HT1080 (cell line): ENCODE measurements at regions not wholly inside any gene's neighbourhood (a gene's known extent, or its start where the extent isn't known, plus 50 kb on each side); places are given as distances from the start of the nearest gene placed in this dataset.
"Not testable (repeated sequence)": the region's sequence is repeated elsewhere in the genome, so short reads cannot be mapped to it uniquely, and the experiment has no call there.

Experiments used
- DNase-seq: peaks from one replicate; pipeline ENCODE4 v3.0.0-alpha.2; 2015; ENCODE audit warnings: low read depth

DNA sequence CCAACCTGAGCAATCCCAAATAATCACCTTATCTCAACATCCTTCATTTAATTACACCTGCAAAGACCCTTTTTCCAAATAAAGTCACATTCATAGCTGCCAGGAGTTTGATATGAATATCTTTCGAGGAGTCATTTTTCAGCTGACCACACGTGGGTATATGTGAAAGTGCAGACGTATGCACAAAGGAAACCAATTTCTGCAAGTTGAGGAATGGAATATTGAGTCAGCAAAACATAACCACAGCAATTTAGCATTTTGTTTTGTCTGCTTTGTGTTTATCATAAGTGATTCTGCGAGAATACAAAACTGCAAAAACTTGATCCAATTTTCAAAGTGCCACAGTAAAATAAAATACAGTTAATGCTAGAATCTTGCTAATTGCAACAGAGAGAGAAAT lies 295.9 kb downstream of the SUCLA2 start:
- DNase-seq = no peak

DNA sequence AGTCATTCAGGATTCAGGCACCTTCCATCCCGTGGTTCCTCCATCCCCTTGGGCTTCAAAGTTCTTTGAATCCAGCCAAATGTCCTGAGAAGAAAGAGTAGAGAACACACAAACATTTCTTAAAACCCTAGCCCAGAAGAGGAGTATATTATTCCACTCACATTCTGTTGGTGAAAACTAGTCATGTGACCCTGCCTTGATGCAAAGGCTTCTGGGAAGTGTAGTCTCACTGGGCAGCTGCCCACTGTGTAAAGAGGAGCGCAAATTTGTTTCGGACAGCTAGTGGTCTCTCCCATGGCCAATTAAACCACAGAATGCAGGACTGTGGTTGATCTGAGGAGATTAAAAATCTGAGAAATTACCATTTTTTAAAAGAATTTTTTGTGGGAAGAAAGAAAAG lies 304.4 kb downstream of the SUCLA2 start:
- no peak for DNase-seq

DNA sequence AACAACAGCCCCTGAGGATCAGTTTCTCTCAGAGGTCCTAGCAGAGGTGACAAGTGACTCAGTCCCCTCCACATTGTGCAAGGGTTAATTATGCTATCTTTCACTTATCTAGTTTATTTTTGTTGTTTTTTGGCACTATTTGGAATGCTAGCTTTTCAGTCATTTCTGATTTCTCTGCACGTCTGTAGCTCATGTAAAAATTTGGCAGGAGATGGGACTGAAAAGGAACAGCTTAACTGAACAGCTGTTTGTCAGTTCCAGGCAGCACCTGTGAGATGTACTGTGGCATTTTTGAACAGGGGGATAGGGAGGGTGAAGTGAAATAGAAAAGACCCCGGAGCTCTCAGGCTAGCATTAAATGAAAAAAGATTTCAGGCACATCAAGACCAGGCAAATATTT lies 313.5 kb downstream of the SUCLA2 start:
- no peak for DNase-seq

DNA sequence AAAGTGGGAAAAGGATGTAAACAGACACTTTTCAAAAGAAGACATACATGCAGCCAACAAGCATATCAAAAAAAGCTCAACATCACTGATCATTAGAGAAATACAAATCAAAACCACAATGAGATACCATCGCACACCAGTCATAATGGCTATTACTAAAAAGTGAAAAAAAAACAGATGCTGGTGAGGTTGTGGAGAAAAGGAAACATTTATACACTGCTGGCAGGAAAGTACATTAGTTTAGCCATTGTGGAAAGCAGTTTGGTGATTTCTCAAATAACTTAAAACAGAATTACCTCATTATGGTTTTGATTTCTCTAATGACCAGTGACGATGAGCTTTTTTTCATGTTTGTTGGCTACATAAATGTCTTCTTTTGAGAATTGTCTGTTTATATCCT lies 315.9 kb downstream of the SUCLA2 start:
- not testable (repeated sequence) for DNase-seq

DNA sequence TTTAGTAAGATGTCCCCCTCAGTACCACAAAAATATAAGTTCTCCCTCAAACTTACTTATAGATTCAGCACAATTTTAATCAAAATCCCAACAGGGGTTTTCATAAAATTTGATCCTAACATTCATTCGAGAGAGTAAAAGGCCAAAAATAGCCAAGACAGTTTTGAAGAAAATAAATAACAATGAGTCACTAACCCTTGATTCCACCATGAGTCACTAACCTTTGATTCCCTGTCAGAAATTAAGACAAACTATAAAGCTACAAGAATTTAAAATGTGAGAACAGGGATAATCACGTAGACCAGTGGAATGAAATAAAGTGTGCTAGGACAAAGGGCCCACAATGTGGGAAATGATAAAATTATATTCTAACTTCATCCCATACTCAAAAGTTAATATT lies 320.3 kb downstream of the SUCLA2 start:
- DNase-seq = peak; percentile 72

DNA sequence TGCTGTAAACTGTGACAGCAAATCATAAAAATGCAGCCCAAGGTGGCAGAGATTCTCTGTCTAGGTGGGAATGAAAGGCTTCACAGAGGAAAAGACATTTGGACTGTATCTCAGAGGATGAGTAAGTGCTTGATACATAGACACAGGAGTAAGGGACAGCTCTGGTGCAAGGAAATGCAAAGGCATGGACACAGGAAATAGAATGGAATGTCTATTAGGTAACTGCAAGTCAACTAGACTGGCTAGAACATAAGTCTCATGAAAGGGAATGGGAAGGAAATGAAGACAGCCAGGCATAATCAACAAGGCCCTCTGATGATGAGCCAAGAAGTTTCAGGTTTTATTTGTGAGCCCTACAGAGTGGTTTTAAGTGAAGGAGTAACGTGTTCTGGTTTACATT lies 321.7 kb downstream of the SUCLA2 start:
- peak; percentile 80 for DNase-seq

DNA sequence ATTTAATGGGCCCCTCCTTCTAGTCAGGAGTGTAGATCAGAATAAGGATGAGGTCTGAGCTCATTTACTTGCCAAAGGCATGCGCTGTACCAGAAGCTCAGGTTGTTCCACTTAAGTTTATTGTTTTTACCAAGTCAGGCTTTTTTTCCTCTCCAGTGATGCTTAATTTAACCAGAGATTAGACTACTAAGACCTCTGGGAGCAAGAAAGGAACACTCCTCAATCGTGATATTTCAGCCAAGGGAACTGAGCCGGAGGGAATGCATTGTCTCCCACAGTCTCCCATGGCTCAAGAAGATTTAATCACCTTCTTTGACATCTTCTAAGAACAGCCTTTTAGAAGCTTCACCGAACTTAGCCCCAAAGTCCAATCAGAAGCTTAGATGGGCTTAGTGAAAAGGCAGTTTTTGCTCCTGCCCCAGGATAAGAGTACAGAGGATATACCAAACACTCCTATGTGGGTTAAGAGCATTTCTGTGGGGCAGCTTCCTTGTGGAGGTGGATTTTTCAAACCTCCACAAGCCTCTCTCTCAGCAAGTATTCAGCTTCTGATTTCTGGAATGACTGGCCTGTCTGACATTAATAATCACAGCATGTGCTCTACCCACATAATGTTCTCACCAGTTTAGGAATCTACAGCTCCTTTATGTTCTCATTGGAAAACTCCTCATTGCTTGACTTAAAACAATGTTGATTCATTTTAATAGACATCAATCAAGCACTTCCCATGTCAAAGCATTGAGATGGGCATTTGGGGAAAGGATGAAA lies 322.7 kb downstream of the SUCLA2 start:
- DNase-seq = no peak

DNA sequence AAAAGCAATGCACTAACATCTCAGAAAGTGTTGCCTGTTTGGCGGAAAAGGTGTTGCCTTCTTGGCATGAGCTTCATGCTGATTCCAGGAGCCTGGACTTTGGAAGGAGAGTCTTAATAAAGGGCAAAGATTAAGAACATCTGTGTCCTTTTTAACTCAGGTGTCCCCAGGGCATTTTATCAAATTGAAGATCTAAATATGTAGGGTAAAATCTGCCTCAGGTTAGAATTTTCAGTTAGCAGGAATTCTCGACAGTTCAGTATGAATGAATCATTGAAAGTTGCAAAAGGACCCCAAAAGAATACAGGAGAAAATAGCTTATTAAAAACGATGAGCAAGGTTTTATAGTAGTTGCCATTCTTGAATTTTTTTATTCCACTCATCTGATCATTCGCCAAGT lies 325.2 kb downstream of the SUCLA2 start:
- no peak for DNase-seq

DNA sequence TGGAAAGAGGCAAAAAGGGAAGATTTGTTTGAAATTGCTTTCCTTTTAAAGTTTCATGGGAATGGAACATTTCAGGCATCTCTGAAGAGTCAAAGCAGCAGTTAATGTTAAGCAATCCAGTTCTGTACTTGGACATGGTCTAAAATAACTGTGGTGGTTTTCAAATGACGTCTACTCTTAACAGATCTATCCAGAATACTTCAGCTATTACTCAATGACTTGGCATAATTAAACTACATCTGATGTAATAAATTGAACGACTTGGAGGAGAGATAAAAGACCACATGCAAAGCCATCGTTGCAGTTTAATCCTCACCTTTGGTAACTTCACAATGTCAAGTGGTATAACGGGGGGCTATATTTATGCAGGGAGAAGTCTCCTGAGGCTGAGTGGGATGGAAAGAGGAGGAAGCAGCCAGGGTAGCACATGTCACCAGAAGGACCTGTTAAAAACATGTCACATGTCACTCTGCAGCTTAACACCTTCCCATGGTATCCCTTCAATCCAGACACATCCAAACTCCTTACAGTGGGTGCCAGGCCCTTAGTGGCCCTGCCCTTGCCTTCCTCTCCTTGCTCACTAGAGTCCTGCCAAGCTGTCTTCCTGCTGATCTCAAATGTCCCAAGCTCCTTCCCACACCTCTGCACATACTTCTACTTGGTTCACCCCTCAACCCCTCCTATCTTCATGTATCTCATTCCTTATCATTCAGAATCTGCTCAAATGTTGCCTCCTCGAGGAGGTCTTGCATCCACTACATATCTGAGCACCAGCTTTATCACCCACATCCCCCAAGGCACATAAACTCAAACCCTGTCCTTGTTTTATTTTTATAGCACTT lies 327.8 kb downstream of the SUCLA2 start:
- peak; percentile 49 for DNase-seq

DNA sequence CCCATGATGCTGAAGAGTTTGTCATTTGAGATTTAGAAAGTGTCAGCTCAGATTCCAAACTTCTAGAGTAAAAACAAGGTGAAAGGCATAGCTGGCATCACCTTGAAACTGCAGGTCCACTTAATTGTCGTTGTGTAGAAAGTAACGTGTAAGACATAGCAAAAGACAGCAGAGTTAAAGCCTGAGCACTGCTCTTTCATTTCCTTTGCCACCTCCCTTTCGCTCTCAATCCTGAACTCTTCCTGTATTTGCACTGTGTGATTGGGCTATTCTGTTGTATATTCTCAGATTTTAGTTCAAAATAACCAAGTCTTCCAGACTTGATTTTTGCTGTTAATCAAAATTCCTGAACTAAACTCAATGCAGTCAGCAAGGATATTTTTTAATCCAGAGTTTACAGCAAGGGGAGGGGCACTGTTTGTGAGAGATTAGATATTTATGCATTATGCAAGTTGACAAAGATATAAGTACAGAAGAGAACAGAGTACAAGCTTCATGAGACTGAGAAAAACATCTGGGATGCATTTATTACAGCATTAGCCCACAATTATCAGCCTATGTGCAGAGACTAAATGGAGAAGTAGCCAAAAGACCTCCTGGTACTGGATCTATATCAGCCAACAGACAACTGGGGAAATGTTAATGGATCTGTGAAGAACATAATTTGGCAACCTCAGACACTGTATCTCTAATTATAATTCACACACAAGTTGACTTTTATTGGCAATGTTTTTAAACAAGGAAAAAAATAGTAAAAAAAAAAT lies 328.6 kb downstream of the SUCLA2 start:
- DNase-seq = no peak

DNA sequence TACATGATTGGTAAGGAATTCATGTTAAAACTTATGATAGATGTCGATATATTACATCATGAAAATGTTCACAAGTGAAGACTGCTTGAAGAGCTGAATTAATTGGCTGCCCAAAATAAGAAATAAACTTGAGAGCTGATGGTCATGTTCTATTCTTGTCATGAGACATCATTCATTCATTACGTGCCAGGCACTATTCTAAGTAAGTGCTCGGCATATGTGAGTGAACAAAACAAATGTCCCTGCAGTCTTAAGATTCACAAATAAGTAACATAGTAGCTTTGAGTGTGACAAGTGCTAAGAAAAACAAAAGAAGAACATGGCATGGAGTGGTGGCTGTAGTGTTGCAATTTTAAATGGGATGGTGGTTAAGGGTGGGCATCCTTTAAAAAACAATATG lies 329.3 kb downstream of the SUCLA2 start:
- DNase-seq = no peak

DNA sequence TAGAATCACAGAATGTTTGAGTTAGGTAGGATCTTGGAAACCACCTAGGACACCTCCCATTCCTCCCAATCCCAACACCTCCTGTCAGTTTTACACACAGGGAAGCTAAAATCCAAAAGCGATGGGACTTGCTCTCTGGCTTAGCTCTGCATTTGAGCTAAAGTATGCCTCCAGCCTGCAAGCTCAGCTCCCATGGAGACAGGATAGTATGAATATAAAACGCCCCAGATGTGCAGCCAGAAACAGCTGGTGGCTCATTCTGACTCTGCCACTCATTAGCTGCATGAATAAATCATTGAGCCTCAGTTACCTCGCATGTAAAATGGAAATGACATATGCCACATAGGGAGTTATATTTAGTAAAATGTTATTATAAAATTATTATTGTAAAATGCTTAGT lies 336.0 kb downstream of the SUCLA2 start:
- DNase-seq = no peak

DNA sequence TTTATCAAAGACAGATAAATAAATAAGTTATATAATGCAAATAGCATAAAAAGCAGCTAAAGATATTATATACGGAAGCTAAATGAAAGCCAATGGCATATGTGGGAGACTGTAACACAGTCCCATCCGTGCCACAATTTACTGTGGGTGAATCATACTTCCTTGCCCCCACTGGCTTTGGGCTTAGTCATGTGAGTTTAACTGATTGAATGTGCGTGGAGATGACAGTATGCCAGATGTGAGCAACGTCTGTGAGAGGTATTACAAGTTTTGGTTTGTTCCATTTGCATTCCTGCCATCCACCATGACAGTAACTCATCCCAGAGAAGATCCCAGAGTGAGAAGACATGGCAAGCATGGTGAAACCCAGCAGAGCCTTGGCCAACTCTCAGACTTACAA lies 340.0 kb downstream of the SUCLA2 start:
- DNase-seq = peak; percentile 91

DNA sequence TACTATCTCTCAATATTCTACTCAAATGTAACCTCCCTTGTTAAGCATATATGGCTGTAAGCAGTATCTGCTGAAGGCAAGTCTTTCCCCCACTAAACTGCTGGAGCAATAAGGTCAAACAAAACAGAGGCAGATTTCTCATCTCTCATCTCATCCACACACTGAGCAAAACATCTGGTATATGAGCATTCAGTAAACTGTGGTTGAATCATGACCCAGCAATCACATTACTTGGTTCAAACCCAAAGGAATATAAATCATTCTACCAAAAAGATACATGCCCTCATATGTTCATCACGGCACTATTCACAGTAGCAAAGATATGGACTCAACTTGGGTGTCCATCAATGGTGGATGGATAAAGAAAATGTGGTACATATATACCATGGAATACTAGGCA lies 344.4 kb downstream of the SUCLA2 start:
- DNase-seq = no peak

DNA sequence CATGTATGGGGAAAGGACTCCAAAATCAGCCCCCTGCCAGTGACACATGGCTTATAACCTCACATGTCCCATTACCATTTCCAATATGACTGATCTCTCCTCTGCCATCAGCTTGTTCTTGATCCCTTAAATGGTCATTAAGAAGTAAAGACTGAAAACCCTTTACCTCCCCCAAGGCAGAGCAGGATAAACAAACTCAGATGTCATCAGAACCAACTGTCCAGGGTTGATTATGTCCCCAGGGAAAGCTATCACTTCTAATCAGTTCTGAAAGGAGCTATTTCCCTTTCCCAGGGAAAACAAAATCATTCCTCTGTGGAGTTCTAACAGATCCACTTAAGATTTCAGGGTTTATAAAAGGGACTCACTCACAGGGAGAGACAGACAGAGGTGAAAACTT lies 350.9 kb downstream of the SUCLA2 start:
- no peak for DNase-seq

DNA sequence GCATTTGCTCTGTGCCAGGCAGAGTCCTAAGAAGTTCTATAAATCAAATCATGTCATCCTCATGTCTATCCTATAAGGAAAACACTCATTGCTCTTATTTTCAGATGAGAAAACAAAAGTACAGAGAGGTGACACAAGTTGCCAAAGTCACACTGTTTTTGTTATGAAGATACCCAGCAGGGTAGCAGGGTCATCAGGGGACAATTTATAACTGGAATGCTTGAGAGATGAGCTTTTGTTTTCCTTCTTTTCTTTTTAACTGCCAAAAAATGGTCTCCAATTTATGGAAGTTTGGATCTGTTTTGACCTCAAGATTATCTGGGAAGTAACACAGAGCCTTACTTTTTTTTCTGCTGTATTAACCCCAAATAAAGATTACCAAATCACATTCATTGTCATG lies 354.1 kb downstream of the SUCLA2 start:
- no peak for DNase-seq

DNA sequence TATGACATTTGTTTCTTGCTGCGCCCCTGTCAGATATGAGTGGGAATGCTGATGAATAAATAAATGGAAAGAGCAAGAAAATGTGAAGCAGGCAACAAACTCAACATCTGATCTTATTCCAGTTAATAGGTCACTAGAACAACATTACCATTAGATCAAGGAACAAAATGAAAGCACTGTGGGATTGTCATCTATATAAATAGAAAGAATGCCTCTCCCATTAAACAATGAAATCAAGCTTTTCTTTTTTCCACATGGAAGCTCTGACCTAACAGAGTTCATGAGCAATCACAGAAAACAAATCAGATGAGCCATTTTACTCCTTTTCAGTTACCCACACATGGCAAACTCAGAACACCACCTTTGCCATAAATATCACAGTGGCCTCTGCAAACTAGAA lies 354.8 kb downstream of the SUCLA2 start:
- DNase-seq = no peak

DNA sequence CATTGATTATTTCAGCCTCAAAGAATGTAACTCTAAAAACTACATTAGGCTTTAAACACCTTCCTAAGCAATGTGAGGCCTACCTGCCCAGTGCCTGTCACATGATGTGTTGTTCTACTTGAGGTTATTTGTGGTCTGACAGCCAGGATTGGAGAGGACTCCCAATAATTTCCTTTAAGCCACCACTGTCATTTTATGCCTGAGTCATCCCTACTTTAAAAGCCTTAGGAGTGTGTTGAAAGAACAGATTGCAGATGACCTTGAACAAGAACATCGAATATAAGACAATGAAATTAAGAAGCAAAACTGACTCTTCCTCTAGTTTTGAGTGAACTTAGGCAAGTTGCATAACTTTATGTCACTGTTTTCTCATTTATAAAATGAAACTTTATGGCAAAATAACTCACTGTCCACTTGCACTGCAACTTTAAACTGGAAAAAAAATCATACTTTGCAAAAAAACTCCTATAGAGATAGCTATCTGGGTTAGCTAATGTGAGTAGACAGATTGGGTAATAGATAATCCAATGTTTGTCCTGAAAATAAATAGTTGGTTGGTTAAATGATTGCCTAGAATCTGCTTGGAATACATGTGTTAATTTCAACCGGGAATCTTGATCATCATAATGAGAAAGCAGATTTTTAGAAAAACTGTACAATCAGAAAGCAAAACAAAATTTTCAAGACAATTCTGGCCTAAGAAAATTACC lies 361.2 kb downstream of the SUCLA2 start:
- peak; percentile 12 for DNase-seq

DNA sequence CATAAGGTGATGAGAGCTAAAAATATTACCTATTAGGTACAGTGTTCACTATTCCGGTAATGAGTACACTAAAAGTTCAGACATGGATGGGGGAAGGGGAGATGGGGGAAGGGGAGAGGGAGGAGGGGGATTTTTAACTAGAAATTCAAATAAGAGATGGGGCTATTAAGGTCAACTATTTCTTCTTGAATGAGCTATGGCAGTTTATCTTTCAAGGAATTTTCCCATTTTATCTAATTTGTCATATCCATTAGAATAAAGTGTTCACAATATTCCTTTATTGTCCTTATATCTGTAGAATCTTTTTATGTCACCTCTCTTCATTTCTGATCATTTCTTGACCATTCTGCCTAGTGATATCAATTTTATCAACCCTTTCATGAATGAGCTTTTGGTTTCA lies 362.4 kb downstream of the SUCLA2 start:
- no peak for DNase-seq

DNA sequence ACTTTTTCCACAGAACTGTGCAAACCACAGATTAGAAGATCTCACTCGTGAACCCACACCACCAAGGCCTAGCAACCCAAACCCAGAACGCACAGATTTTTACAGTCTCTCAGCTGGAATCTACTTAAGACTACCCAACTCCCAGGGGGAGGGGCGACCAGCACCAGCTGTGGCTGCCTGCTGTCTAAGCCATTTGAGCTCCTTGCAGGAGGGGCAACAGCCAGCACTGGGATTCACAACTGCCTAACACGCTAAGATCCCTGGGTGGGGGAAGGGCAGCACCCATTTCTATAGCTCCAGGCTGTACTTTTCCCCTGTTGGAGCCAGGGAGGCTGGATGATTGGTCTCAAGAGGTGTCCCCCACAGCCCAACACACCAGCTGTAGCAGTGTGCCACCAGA lies 368.8 kb downstream of the SUCLA2 start:
- DNase-seq = no peak

DNA sequence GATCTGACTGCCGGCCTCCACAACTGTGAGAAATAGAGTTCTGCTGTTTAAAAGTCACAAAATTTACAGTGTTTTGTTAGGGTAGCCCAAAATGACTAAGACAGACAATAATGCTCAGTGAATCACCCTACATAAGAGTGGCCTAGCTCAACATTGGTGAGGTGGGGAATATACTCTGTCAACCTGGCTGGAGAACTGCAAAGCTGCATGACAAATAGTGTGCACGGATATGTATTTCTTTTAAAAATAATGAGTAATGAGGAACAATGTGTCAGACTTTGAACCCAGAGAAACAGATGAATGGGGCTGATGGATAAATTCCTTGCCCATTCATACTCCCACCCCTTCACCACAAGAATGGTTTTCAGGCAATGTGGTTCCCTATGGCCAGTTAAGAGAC lies 372.4 kb downstream of the SUCLA2 start:
- DNase-seq = peak; percentile 92

DNA sequence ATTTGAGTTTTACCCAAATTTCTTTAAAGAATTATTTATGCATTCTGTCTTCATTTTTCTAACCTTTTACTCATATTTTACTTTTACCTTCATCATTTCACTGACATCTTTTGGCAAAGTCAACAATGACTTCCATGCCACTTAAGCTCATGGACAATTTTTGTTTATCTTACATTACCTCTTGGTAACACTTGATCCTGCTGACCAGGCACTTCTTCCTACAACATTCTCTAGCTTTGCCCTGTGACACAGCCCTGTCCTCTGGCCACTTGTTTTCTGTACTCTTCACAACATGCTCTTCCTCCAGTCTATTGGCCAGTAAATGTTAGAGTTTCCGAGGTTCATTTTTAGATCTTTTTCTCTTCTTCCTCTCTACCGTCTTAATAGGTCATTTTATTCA lies 377.2 kb downstream of the SUCLA2 start:
- DNase-seq = no peak
